IPS-15b (cell line): ENCODE measurements at regions not wholly inside any gene's neighbourhood (a gene's known extent, or its start where the extent isn't known, plus 50 kb on each side); places are given as distances from the start of the nearest gene placed in this dataset.

Experiments
- H3K27me3 ChIP-seq: one replicate; pipeline ENCODE4 v1.6.1; 2013; ENCODE audit warnings: low read length; ENCODE audit not compliant: control insufficient read depth, insufficient read depth
- H3K36me3 ChIP-seq: one replicate; pipeline ENCODE4 v1.6.1; 2013; ENCODE audit warnings: low read length; ENCODE audit not compliant: control insufficient read depth, insufficient read depth
- H3K4me1 ChIP-seq: one replicate; pipeline ENCODE4 v1.6.1; 2013; ENCODE audit warnings: mild to moderate bottlenecking, low read length; ENCODE audit not compliant: control insufficient read depth, insufficient read depth
- H3K4me3 ChIP-seq: one replicate; pipeline ENCODE4 v1.5.1; 2013; ENCODE audit warnings: low read depth, low read length
- H3K9ac ChIP-seq: one replicate; pipeline ENCODE4 v1.6.1; 2013; ENCODE audit warnings: low read depth, mild to moderate bottlenecking, low read length
- H3K9me3 ChIP-seq: one replicate; pipeline ENCODE4 v1.6.1; 2013; ENCODE audit warnings: mild to moderate bottlenecking, low read length; ENCODE audit not compliant: control insufficient read depth, insufficient read depth

DNA sequence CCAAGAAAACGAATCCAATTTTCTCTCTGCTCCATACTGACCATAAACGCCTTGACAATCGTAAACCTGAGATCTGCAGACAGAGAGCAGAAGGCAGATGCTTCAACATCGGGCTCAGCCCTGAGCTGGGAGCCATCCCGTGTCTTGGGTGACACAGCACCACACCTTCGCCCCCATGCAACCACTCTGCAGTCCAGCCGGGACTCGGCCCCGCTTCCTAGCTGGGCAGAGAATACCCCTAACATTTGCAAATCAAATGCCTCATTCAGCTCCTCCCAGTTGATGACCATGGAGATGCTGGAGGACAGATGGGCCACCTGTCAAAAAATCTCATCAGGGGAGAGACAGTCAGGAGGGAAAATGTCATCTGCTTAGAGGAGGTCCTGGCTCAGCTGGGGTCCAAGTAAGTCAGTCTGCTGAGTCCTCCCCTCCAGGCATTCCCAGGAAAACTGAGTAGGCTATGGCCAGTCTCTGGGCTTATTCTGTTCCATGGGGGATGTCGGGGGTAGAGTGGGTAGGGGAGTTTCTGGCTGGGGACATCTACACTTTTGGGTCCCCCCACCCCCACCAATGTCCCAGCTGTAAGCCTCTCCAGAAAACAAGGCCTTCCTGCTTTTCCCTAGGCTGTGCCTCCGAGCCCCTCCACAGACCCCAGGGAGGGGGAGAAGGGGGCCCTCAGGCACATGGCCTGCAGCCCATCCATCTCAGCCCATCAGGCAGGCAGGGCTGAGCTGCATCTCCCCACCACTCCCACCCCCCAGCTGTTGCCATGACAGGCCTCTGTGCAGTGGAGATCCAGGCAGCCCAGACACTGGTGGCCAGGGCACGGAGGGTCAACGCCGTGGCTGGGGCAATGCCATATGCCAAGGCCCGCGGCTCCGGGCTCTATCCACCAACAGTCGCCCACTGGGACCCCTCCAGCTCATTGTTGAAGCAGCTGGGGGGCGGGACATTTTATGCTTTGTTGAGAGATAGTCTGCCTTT, 158.6 kb downstream of the AXIN2 start:
- Histone ChIP-seq H3K9ac (no peak overlapping the region), H3K4me1 (peaks cover 3% of the 10 kb centered on the region), H3K27me3 (no peaks in the 10 kb centered on the region), H3K36me3 (no peaks in the 10 kb centered on the region), H3K4me3 (no peak overlapping the region), H3K9me3 (no peaks in the 10 kb centered on the region)

DNA sequence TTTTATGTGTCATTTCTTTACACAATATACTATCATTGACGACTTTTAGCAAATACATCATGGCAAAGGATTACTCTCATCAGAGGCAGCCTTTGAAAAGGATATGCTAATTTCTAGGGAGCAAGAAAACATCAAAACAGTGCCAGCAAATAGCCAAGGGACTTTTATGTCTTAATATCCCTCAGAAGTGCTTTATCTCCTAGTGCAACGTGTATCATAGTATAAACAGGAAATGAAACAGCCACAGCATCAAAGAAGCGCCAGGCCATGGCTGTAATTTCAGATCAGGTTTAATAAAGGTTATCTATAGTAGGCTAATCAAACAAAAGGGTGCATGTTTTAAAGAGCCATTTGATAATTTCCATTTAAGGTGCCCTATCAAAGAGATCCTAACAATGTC, 159.9 kb downstream of the AXIN2 start:
- Histone ChIP-seq H3K9me3 (no peaks in the 10 kb centered on the region), H3K9ac (no peak overlapping the region), H3K36me3 (no peaks in the 10 kb centered on the region), H3K27me3 (no peaks in the 10 kb centered on the region), H3K4me3 (no peak overlapping the region), H3K4me1 (peaks cover 3% of the 10 kb centered on the region)

DNA sequence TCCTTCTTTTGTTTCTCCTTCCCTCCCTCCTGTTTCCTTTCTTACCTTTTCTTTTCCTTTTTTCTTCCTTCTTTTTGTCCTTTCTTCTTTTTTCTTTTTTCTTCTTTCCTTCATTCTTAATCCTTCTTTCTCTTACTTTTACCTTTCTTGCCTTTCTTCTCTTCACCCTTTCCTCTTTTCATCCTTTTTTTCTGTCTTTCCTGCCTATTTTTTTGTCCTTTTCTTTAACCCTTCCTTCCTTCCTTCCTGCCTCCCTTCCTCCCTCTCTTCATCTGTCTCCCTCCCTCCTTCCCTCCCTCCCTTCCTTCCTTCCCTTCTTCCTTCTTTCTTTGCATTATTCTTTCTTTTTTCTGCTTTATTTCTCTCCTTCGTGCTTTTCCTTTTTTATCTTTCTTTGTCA, 160.7 kb downstream of the AXIN2 start:
- H3K9me3 ChIP-seq = no peaks in the 10 kb centered on the region
- no peak overlapping the region for H3K4me3 ChIP-seq
- no peaks in the 10 kb centered on the region for H3K27me3 ChIP-seq
- H3K36me3 ChIP-seq = no peaks in the 10 kb centered on the region
- peaks cover 3% of the 10 kb centered on the region for H3K4me1 ChIP-seq
- H3K9ac ChIP-seq = no peak overlapping the region

DNA sequence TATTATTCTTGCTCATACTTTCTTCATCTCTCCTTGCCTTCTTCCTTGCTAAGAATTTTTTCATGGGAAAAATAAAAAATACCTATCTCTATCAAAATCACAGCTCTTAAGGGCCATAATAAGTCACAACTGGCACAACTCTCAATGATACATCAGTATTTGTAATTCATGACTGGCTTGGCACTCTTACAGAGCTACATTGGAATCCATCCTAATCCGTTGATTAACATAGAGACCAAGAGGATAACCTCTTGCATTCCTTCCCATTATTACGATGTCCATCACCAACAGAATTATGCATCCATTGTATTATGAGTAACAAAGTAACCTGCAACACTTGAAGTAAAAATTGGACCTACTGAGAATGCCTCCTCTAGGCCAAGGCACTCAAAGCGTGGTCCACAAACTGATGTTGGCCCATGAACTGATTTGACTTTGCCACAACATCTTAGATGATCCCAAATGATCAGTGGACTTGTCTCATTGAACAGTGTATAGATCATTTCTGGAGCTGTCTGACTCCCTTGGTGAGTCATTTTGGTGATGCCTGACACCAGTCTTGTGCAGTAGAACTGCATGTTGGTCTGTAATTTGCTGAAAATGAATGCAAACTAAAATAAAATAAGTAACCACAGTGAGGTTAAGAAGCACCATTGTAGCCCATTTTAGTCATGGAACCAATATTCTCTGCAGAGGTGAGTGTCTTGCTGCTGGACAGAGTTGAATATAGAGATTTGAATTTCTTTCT, 163.2 kb downstream of the AXIN2 start:
- H3K27me3 ChIP-seq = no peaks in the 10 kb centered on the region
- H3K4me3 ChIP-seq = no peak overlapping the region
- H3K9ac ChIP-seq = no peak overlapping the region
- H3K36me3 ChIP-seq = no peaks in the 10 kb centered on the region
- H3K9me3 ChIP-seq = no peaks in the 10 kb centered on the region
- peaks cover 3% of the 10 kb centered on the region for H3K4me1 ChIP-seq

DNA sequence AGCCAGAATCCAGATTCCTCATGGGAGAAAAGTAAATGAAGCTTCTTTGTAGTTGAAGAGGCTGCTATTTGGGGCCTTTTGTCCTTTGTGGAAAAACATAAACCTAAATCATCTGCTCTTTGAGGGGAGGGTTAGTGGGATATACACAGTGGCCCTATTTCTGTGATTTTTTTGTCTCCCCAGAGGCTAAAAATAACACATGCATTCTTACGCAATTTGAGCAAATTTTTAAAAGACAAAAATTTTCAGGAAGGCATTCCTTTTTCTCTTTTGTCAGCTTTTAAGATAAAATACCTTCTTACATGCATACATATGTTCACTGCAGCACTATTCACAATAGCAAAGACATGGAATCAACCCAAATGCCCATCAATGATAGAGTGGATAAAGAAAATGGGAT, 165.5 kb downstream of the AXIN2 start:
- Histone ChIP-seq H3K36me3 (no peaks in the 10 kb centered on the region), H3K9me3 (no peaks in the 10 kb centered on the region), H3K27me3 (no peaks in the 10 kb centered on the region), H3K4me1 (no peaks in the 10 kb centered on the region), H3K4me3 (no peak overlapping the region), H3K9ac (no peak overlapping the region)

DNA sequence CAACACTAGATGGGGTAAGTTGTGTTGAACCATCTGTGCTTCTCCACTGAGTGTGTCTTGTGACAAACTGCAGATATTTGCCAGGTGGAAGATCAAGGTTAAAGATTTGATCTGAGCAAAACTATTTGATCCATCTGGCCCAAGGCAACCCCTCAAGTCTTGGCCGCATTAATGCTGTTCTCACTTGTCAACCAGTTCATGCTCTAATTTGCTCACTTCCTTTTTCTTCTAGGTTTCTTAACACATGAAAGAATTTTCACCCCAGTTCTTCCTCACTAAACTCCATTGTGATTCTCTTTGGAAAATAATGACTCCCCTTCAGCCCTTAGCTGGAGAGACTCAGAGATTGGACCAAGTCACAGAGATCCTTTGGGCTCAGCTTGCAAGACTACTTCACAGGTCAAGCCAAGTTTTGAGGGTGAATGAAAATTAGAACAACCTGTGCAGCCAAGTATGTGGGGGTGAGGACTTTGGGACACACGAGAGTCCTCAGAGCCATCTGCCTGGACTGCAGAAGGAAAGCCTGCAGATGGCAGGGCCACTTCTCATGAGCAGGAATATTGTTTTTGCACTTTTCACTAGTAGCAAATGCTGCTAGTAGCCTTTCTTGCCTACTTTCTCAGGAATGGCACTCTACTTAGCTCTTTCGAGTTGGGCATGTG, 166.5 kb downstream of the AXIN2 start:
- Histone ChIP-seq H3K36me3 (no peaks in the 10 kb centered on the region), H3K9me3 (no peaks in the 10 kb centered on the region), H3K9ac (no peak overlapping the region)

DNA sequence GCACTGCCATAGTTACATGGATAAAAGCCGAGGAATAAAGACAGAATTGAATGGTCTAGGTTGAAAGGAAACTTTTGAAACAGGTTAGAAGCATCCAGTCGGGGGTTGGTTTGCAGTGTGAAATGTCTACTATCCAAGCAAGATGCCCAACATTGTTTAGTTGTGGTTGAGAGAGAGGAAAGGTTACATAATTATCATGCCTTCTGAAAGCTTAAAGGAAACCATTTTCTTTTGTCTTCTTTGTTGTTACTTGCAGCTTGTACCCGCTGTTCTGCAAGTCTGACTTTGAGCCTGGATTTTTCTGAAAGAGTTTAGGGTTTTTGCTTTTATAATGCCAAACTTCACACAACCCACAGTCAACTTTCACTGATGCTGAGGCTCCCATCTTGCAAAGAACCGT, 167.9 kb downstream of the AXIN2 start:
- no peaks in the 10 kb centered on the region for H3K9me3 ChIP-seq
- H3K4me1 ChIP-seq = no peaks in the 10 kb centered on the region
- H3K36me3 ChIP-seq = no peaks in the 10 kb centered on the region
- H3K9ac ChIP-seq = no peak overlapping the region
- no peak overlapping the region for H3K4me3 ChIP-seq
- H3K27me3 ChIP-seq = no peaks in the 10 kb centered on the region

More for the DNA sequence above, 166.5 kb downstream of the AXIN2 start:
- Histone ChIP-seq H3K27me3 (no peaks in the 10 kb centered on the region), H3K4me3 (no peak overlapping the region), H3K4me1 (no peaks in the 10 kb centered on the region)

DNA sequence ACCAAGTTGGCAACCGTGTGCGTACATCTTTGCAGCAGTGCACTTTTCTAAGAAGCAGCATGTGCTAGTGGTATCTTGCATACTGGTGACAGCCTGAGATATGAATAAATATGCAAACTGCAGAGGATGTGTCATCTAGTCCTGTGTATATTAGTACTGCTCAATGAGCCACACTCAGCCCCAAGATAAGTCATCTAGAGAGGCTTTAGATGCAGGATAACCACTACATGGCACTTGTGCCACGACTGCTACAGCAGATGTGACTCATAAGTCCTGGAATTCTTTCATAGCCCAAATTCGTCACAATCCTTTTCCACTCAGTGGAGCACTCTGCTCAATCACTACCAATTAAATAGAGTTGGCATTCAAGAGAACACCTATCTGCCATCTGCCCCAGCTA, 171.5 kb downstream of the AXIN2 start:
- no peaks in the 10 kb centered on the region for H3K9me3 ChIP-seq
- no peaks in the 10 kb centered on the region for H3K36me3 ChIP-seq
- H3K27me3 ChIP-seq = no peaks in the 10 kb centered on the region
- H3K4me3 ChIP-seq = no peak overlapping the region
- H3K9ac ChIP-seq = no peak overlapping the region
- H3K4me1 ChIP-seq = no peaks in the 10 kb centered on the region

DNA sequence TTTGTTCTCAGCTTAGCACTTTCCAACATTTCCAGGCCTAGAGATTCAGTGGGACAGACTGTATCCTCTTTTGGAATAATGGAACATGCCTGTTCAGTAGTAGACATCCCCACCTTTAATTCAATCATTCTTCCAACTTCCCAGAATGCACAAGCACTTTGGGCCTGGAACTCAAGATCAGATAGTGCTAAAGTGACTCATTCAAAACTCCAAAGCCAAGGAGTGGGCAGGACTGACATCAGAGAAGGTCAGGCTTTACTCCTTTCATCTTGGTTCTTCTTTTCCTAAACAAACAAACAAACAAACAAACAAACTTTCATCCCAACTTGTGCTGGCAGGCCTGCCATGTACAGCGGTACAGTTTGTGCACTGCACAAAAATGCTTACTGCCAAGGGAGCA, 172.0 kb downstream of the AXIN2 start:
- no peak overlapping the region for H3K9ac ChIP-seq

DNA sequence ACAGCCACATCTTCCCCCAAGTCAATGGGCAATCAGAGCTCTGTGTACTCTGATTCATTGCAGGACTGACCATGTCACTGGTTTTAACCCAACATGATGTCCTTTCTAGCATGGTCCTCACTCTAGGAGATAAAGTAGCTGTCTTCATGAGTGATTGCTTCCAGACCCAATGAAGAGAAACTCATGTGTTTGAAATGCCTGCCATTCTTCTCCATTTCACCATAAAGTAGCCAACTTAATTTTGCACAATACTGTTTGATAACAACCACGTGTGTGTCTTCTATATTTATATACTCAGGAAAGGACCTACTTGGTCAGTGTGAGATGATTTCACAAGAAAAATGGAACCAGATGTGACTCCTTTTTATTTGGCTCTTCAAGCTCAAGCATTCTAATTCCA, 172.5 kb downstream of the AXIN2 start:
- Histone ChIP-seq H3K36me3 (no peaks in the 10 kb centered on the region), H3K4me3 (no peak overlapping the region), H3K9ac (no peak overlapping the region), H3K4me1 (no peaks in the 10 kb centered on the region), H3K27me3 (no peaks in the 10 kb centered on the region), H3K9me3 (no peaks in the 10 kb centered on the region)

More for the DNA sequence above, 172.0 kb downstream of the AXIN2 start:
- Histone ChIP-seq H3K27me3 (no peaks in the 10 kb centered on the region), H3K9me3 (no peaks in the 10 kb centered on the region), H3K4me3 (no peak overlapping the region), H3K36me3 (no peaks in the 10 kb centered on the region), H3K4me1 (no peaks in the 10 kb centered on the region)

DNA sequence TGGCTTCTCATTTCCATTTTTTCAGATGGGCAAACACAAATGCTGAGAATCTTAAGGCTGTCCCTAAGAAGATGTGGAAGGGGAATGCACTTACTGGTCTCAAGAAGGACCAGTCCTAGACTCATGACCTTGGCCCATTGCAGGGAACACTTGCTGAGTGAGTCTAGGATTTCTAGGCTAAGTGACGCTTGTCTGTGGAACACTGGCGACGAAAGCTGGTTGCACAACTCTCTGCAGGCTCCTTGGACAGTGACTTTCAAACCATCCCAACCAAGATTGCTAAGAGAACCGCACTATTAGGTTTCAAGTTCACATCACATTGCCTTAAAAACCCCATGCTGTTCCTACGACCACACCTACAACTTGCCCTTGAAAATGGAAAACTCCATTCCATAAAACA, 174.1 kb downstream of the AXIN2 start:
- Histone ChIP-seq H3K27me3 (no peaks in the 10 kb centered on the region), H3K9me3 (no peaks in the 10 kb centered on the region), H3K36me3 (no peaks in the 10 kb centered on the region), H3K9ac (no peak overlapping the region), H3K4me3 (no peak overlapping the region), H3K4me1 (no peaks in the 10 kb centered on the region)
